Activated CD4-positive, alpha-beta memory T cell treated with anti-CD3 and anti-CD28 coated beads for 36 hours (primary cell): ENCODE measurements at regions not wholly inside any gene's neighbourhood (a gene's known extent, or its start where the extent isn't known, plus 50 kb on each side); places are given as distances from the start of the nearest gene placed in this dataset.

Source experiments
- CTCF ChIA-PET: fragments of 350-600 bp; sonication (Branson Sonifier 250); formaldehyde crosslinking; loops from one replicate; lab custom pipeline; 2021; ENCODE audit warnings: antibody characterized with exemption, inconsistent platforms; lab: Charles Lee
- POLR2A ChIA-PET: fragments of 350-600 bp; sonication (Branson Sonifier 250); formaldehyde crosslinking; loops from one replicate; lab custom pipeline; 2021; ENCODE audit warnings: antibody characterized with exemption; lab: Charles Lee
- DNase-seq: peaks from one replicate; pipeline ENCODE4 v3.0.0-alpha.2; 2020
- H3K27ac Mint-ChIP-seq: one replicate; pipeline ENCODE4 v1.8.0; 2021; ENCODE audit warnings: mixed read lengths
- H3K27me3 Mint-ChIP-seq: one replicate; pipeline ENCODE4 v1.8.0; 2021; ENCODE audit warnings: mixed read lengths
- H3K36me3 Mint-ChIP-seq: one replicate; pipeline ENCODE4 v1.8.0; 2021; ENCODE audit warnings: mixed read lengths
- H3K4me1 Mint-ChIP-seq: one replicate; pipeline ENCODE4 v1.8.0; 2021; ENCODE audit warnings: low read depth, mixed read lengths
- H3K4me3 Mint-ChIP-seq: one replicate; pipeline ENCODE4 v1.8.0; 2021; ENCODE audit warnings: mild to moderate bottlenecking, mixed read lengths
- H3K9me3 Mint-ChIP-seq: one replicate; pipeline ENCODE4 v1.8.0; 2021; ENCODE audit warnings: mixed read lengths
- intact Hi-C: fragments of 100-400 bp; cut with micrococcal nuclease; formaldehyde crosslinking; loops from one replicate; pipeline ENCODE4 v1.15.1; 2023

DNA sequence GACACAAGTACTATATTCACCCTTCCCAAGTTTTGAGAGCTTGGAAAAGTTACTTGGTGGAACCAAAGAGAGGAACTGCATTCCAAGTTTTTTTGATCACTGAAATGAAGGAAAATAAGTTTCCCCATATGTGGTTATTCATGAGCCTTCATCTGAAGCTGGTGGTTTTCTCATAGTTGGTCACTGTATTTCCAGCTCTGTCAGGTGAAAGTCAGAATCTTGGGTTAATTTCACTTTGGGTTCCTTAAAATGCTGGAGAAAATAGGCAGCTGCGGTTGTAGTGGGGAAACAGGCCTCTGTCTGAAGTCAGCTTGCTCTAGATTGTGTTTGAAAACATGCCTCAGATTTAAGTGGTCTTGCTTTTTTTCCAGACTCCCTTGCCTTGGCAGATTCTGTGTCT, 200.5 kb downstream of the HRH4 start:
- peaks cover 12% of the 10 kb centered on the region for H3K4me1 Mint-ChIP-seq
- no peaks in the 10 kb centered on the region for H3K9me3 Mint-ChIP-seq
- ChIA-PET CTCF (no interaction called here), POLR2A (no interaction called here)
- no peak overlapping the region for H3K4me3 Mint-ChIP-seq
- DNase-seq, result no peak
- intact Hi-C loops, result no loop called here
- H3K36me3 Mint-ChIP-seq, result no peaks in the 10 kb centered on the region
- peaks cover 5% of the 10 kb centered on the region for H3K27me3 Mint-ChIP-seq
- H3K27ac Mint-ChIP-seq, result no peak overlapping the region

DNA sequence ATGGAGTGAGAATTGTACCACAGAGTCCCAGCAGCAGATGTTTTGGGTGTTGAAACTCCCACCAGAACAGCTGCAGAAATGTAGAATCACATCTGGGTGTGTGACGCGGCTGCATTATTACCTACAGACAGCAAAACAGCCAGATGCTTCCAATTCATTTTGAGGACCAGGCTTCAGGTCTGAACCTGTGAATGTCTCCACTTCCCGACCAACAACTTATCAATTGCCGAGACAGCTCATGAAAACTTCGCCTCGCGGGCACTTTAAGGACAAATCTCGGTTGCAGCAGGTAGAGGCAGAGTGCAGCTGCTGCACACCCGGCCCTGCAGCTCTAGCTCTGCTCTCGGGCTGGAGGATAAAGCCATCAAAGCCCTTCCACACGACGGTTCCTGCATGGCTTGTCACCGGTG, 202.0 kb downstream of the HRH4 start:
- H3K27ac Mint-ChIP-seq, result no peak overlapping the region
- intact Hi-C loops, result no loop called here
- peaks cover 5% of the 10 kb centered on the region for H3K27me3 Mint-ChIP-seq
- no peak for DNase-seq
- no peak overlapping the region for H3K4me3 Mint-ChIP-seq
- ChIA-PET CTCF (no interaction called here), POLR2A (no interaction called here)
- no peaks in the 10 kb centered on the region for H3K9me3 Mint-ChIP-seq
- H3K36me3 Mint-ChIP-seq, result no peaks in the 10 kb centered on the region
- H3K4me1 Mint-ChIP-seq, result peaks cover 12% of the 10 kb centered on the region

DNA sequence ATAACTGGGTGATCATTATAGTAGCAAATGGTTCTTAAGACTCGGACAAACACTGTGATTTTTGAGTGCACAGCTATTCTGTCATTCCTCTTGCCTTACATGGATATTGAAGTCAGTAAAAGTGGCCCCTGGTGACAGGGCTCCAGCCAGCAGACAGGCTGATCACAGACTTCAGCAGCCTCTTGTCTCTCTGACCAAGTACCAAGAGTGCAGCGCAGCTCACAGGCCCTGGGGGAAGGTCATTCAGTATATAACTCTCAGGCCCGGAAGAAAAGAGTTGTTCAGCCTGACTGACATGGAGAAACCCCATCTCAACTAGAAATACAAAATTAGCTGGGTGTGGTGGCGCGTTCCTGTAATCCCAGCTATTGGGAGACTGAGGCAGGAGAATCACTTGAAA, 202.6 kb downstream of the HRH4 start:
- Mint-ChIP-seq H3K4me1 (peaks cover 12% of the 10 kb centered on the region), H3K4me3 (no peak overlapping the region), H3K27ac (no peak overlapping the region), H3K9me3 (no peaks in the 10 kb centered on the region), H3K36me3 (no peaks in the 10 kb centered on the region), H3K27me3 (peaks cover 5% of the 10 kb centered on the region)
- POLR2A ChIA-PET, result no interaction called here
- DNase-seq, result no peak
- CTCF ChIA-PET, result interaction anchor here (0.6 to 1.4 kb wide), 2 partner anchors 174 to 707 kb away, joined by 3 read pairs; no protein-coding TSS in a partner anchor
- intact Hi-C loops, result no loop called here

DNA sequence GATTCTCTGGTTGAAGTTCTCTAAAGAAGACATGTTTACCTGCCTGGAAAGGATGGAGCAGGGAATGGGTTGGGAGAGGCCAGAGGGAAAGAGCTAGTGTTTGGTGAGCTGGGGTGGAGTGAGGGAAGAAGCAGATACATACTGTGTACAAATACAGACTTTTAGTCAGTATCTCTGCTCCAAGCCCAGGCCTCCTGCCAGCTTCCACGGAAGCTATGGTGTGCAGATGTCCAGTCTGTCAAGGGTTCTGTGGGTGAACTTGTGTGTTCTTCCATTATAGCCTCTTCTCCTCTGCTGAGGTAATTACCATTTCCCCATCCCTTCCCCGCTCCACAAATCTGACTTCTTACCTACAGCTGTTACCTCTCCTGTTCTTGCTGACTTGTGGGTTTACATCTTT, 208.6 kb downstream of the HRH4 start:
- no peak for DNase-seq
- ChIA-PET CTCF (no interaction called here), POLR2A (no interaction called here)
- intact Hi-C loops, result no loop called here
- Mint-ChIP-seq H3K4me1 (no peaks in the 10 kb centered on the region), H3K9me3 (no peaks in the 10 kb centered on the region), H3K36me3 (no peaks in the 10 kb centered on the region), H3K27me3 (peaks cover 9% of the 10 kb centered on the region), H3K4me3 (no peak overlapping the region), H3K27ac (no peak overlapping the region)

DNA sequence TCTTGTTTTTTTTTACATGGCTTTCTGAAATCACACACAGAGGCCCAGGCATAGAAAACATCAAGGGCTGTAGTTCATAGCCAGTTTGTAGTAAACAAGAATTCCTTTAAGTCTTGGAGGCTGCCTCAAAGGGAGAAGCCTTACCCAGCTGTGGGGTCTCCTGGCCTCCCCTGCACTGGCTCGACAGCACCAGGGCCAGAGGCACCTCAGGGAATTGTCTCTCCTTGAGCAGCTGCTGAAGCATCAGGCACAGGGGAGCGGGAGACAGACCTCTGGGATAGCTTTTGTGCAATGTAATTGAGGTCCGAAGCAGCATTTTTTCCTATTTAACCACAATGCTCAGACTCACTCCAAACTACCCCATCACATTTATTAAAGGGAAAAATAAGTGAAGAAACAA, 209.1 kb downstream of the HRH4 start:
- no peak for DNase-seq
- no peaks in the 10 kb centered on the region for H3K9me3 Mint-ChIP-seq
- ChIA-PET CTCF (no interaction called here), POLR2A (no interaction called here)
- H3K27me3 Mint-ChIP-seq, result peaks cover 6% of the 10 kb centered on the region
- no peaks in the 10 kb centered on the region for H3K36me3 Mint-ChIP-seq
- H3K27ac Mint-ChIP-seq, result no peak overlapping the region
- intact Hi-C loops, result no loop called here
- no peak overlapping the region for H3K4me3 Mint-ChIP-seq
- H3K4me1 Mint-ChIP-seq, result no peaks in the 10 kb centered on the region

DNA sequence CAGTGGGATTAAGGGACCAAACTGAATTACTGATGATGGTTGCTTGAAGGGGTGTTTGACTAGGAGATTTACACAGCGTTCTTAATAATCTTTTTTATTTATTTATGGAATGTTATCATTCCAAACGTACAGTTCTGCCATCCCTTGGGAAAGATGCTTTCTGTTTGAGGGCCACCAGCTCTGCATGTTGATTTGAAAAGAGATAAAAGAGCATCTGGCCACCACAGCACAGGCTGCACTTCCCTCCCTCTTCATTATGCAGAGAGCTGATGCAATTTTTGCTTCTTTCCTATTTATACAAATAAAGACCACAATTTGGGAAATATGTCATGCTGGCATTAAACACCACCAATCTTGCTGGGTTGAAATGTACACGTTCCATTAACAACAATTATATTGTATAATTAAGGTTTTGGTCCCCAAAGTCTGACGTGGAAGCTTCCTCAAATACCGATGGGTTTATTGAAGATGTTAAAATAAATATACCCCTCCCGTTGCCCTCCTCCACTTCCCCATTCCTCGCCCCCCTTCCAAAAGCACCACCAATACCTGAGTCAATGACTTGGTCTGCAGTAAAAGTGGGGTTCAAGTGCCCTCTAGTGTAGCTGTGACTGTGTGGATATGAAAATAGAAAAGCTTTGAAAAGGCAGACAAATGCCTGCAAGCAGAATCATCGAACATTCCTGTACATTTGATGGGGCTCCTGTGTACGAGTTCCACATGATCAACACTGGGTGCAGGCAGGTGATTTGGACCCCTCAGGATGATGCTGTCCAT, 211.9 kb downstream of the HRH4 start:
- no peaks in the 10 kb centered on the region for H3K36me3 Mint-ChIP-seq
- intact Hi-C loops, result loop anchor here (10.0 kb wide), 1 partner anchor 68 kb away; no protein-coding TSS in a partner anchor
- CTCF ChIA-PET, result no interaction called here
- POLR2A ChIA-PET, result no interaction called here
- H3K9me3 Mint-ChIP-seq, result no peaks in the 10 kb centered on the region
- no peak overlapping the region for H3K27ac Mint-ChIP-seq
- DNase-seq, result no peak
- H3K27me3 Mint-ChIP-seq, result peaks cover 8% of the 10 kb centered on the region
- no peak overlapping the region for H3K4me3 Mint-ChIP-seq
- no peaks in the 10 kb centered on the region for H3K4me1 Mint-ChIP-seq

DNA sequence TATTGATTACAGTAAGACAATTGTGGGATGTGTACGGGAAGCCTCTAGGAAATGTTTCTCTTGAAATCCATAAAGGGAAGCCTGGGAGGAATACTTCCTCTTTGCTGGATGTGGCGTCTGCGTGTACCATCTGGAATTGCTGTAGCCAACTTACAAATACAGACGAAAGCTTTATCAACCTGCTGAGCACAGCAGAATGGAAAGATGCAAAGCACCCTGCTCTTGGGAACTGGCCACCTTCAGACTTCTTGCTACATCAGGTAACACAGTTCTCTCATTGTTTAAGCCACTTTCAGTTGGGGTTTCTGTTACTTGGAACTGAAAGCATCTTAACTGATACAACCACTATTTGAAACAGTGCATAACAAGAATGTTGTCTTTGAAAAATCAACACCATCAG, 213.8 kb downstream of the HRH4 start:
- Mint-ChIP-seq H3K4me3 (no peak overlapping the region), H3K36me3 (no peaks in the 10 kb centered on the region), H3K27me3 (peaks cover 13% of the 10 kb centered on the region), H3K27ac (no peak overlapping the region), H3K4me1 (peaks cover 2% of the 10 kb centered on the region), H3K9me3 (no peaks in the 10 kb centered on the region)
- CTCF ChIA-PET, result no interaction called here
- intact Hi-C loops, result loop anchor here (10.0 kb wide), 1 partner anchor 69 kb away; no protein-coding TSS in a partner anchor
- no peak for DNase-seq
- POLR2A ChIA-PET, result no interaction called here

DNA sequence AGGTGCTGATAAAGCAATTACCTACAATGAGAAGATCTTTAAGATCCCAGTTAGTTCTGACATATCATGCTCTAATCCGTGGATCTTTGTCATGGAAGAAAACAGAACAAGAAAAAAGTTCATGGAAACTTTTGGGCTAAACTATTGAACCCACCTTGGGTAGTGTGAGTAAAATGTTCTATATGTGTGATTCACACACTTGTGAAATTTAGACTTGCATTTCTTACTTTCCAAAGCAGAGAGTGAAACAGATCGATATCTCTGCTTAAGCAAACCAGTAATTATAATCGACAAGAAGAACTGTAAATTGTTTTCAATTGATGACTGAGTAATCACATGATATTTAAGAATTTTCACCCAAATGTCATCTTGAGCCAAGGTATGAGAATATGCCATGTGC, 214.2 kb downstream of the HRH4 start:
- CTCF ChIA-PET, result no interaction called here
- H3K27me3 Mint-ChIP-seq, result peaks cover 13% of the 10 kb centered on the region
- POLR2A ChIA-PET, result no interaction called here
- peaks cover 2% of the 10 kb centered on the region for H3K4me1 Mint-ChIP-seq
- H3K27ac Mint-ChIP-seq, result no peak overlapping the region
- H3K9me3 Mint-ChIP-seq, result no peaks in the 10 kb centered on the region
- DNase-seq, result no peak
- no peak overlapping the region for H3K4me3 Mint-ChIP-seq
- no peaks in the 10 kb centered on the region for H3K36me3 Mint-ChIP-seq
- intact Hi-C loops, result loop anchor here (10.0 kb wide), 1 partner anchor 70 kb away; no protein-coding TSS in a partner anchor

DNA sequence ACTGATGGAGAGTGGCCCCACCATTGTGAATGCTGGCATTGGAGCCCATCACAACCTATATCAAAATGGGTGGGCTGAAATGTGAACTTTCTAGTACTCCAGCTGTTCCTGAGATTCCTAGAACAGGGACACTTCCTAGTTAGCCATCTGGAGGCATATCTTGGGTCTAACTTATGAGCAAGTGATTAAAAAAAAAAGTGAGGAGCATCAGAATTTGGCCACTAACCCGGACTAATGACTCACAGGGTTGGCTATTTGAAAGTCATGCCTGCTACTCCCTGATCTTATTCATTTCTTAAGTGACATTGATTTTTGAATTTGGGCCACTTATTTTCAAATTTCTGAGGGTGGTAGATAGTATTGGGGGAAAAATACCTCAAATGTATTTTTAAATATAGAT, 216.6 kb downstream of the HRH4 start:
- Mint-ChIP-seq H3K27ac (no peak overlapping the region), H3K9me3 (no peaks in the 10 kb centered on the region), H3K4me3 (no peak overlapping the region), H3K36me3 (no peaks in the 10 kb centered on the region), H3K27me3 (peaks cover 21% of the 10 kb centered on the region), H3K4me1 (peaks cover 2% of the 10 kb centered on the region)
- ChIA-PET CTCF (interaction anchor here (1.5 kb wide), 1 partner anchor 50 kb away, joined by 3 read pairs; no protein-coding TSS in a partner anchor), POLR2A (interaction anchor here (0.5 kb wide), 1 partner anchor 1620 kb away, joined by 3 read pairs; no protein-coding TSS in a partner anchor)
- no peak for DNase-seq
- intact Hi-C loops, result loop anchor here (10.0 kb wide), 1 partner anchor 72 kb away; no protein-coding TSS in a partner anchor

DNA sequence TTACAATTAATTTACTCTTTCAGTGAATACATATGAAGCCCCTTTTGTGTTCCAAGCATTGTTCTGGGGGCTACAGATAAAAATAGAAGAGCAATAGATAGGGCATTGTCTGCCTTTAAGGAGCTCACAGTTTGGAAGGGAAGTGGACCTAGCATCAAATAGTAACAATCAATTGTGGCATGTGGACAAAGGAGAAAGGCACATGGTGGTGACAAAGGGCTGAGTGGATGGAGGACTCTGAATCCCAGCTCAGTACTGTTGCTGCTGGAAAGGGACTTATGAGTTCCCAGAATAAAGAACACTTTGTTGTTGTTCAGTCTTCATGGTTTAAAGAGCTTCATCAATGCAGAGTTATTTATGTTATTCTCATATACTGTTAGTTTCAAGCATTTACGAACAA, 217.7 kb downstream of the HRH4 start:
- no peak overlapping the region for H3K4me3 Mint-ChIP-seq
- peaks cover 2% of the 10 kb centered on the region for H3K4me1 Mint-ChIP-seq
- no peak for DNase-seq
- intact Hi-C loops, result loop anchor here (10.0 kb wide), 1 partner anchor 73 kb away; no protein-coding TSS in a partner anchor
- ChIA-PET POLR2A (no interaction called here), CTCF (interaction anchor here (0.6 to 1.5 kb wide), 2 partner anchors 49 to 193 kb away, joined by 3 read pairs; no protein-coding TSS in a partner anchor)
- no peak overlapping the region for H3K27ac Mint-ChIP-seq
- H3K36me3 Mint-ChIP-seq, result no peaks in the 10 kb centered on the region
- H3K9me3 Mint-ChIP-seq, result no peaks in the 10 kb centered on the region
- H3K27me3 Mint-ChIP-seq, result peaks cover 20% of the 10 kb centered on the region

DNA sequence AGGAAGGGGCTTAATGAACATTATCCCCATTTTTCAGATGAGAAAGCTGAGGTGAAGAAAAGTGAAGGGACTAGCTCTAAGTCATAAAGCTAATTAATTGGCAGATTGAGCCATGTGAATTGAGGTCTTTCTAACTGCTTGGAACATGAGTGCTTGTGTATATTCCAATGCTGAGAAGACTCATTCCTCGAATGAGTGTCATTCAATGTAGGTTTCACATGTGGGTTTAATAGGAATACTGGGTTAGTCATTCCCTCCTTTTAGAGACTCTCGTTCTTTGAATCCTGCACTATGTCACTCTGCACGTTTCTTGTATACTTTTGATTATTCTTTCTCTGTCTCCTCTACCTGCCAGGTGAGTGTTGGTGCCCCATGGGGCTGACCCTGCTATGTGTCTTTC, 218.2 kb downstream of the HRH4 start:
- H3K4me3 Mint-ChIP-seq, result no peak overlapping the region
- intact Hi-C loops, result loop anchor here (10.0 kb wide), 1 partner anchor 74 kb away; no protein-coding TSS in a partner anchor
- no peaks in the 10 kb centered on the region for H3K36me3 Mint-ChIP-seq
- peaks cover 2% of the 10 kb centered on the region for H3K4me1 Mint-ChIP-seq
- POLR2A ChIA-PET, result no interaction called here
- H3K27me3 Mint-ChIP-seq, result peaks cover 18% of the 10 kb centered on the region
- no peaks in the 10 kb centered on the region for H3K9me3 Mint-ChIP-seq
- H3K27ac Mint-ChIP-seq, result no peak overlapping the region
- no peak for DNase-seq
- CTCF ChIA-PET, result interaction anchor here (0.6 to 1.5 kb wide), 2 partner anchors 48 to 193 kb away, joined by 3 read pairs; no protein-coding TSS in a partner anchor

DNA sequence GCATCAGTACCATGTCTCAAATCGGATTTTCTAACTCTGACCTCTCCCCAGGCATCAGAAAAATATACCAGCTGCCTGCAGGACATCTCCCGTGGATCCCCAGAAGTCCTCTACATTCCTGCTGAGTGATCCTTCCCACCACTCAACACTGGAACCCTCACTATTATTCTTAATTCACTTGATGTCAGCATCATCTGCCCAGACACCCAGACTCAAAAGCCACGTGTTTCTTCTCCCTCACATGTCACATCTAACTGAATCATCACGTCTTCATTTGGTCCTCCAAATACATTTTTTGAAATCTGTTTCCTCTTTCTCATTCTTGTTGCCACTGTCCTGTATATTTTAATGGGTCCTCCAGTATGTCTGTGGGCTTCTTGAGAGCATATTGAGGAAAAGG, 218.6 kb downstream of the HRH4 start:
- ChIA-PET POLR2A (no interaction called here), CTCF (no interaction called here)
- intact Hi-C loops, result loop anchor here (10.0 kb wide), 1 partner anchor 74 kb away; no protein-coding TSS in a partner anchor
- no peak for DNase-seq
- Mint-ChIP-seq H3K27me3 (peaks cover 16% of the 10 kb centered on the region), H3K9me3 (no peaks in the 10 kb centered on the region), H3K4me3 (no peak overlapping the region), H3K27ac (no peak overlapping the region), H3K4me1 (peaks cover 2% of the 10 kb centered on the region), H3K36me3 (no peaks in the 10 kb centered on the region)
